Keratinocyte (primary cell): ENCODE measurements at regions not wholly inside any gene's neighbourhood (a gene's known extent, or its start where the extent isn't known, plus 50 kb on each side); places are given as distances from the start of the nearest gene placed in this dataset.

Experiments
- DNase-seq: peaks from one replicate; pipeline ENCODE4 v3.0.0-alpha.2; 2011; ENCODE audit warnings: low read depth, missing footprints, low spot score
- FAIRE-seq: peaks from 2 replicates; lab custom pipeline; 2011; peaks lifted over from hg19 to GRCh38; lab: Jason Lieb, UNC
- H2AFZ ChIP-seq: 2 replicates; pipeline ENCODE4 v1.6.0; 2012; ENCODE audit warnings: low read length, control low read depth, inconsistent platforms; ENCODE audit not compliant: control insufficient read depth
- H3K27ac ChIP-seq: 2 replicates; pipeline ENCODE4 v1.5.1; 2011; ENCODE audit warnings: low read length; ENCODE audit not compliant: control insufficient read depth, insufficient read depth
- H3K27me3 ChIP-seq: 3 replicates; pipeline ENCODE4 v1.6.0; 2011; ENCODE audit warnings: low read length; ENCODE audit not compliant: control insufficient read depth, insufficient read depth; ENCODE audit errors: extremely low read depth
- H3K36me3 ChIP-seq, 2 experiments: 2 replicates in 1 of 2; 3 replicates in 1 of 2; pipeline ENCODE4 v1.5.1; 2011; ENCODE audit warnings: low read length in 2 of 2, mild to moderate bottlenecking in 1 of 2; ENCODE audit not compliant: control insufficient read depth in 2 of 2, insufficient read depth in 2 of 2; ENCODE audit errors: extremely low read depth in 1 of 2
- H3K4me1 ChIP-seq: 3 replicates; pipeline ENCODE4 v1.5.1; 2011; ENCODE audit warnings: low read length; ENCODE audit not compliant: control insufficient read depth, insufficient read depth; ENCODE audit errors: extremely low read depth
- H3K4me2 ChIP-seq: 3 replicates; pipeline ENCODE4 v1.6.0; 2011; ENCODE audit warnings: low read depth, low read length; ENCODE audit not compliant: control insufficient read depth, insufficient read depth; ENCODE audit errors: extremely low read depth
- H3K4me3 ChIP-seq, 3 experiments: fragments of 200-600 bp in 1 of 3; sonication (generic) in 1 of 3; 2 replicates in 2 of 3; 3 replicates in 1 of 3; pipeline ENCODE4 v1.5.1; 2011 to 2016; ENCODE audit warnings: low read length in 3 of 3, mild to moderate bottlenecking in 3 of 3, control low read depth in 2 of 3, inconsistent platforms in 1 of 3, low read depth in 1 of 3, mixed read lengths in 1 of 3, mixed run types in 1 of 3, moderate library complexity in 1 of 3; ENCODE audit not compliant: control insufficient read depth in 2 of 3, insufficient read depth in 2 of 3; ENCODE audit errors: extremely low read depth in 1 of 3
- H3K79me2 ChIP-seq: 2 replicates; pipeline ENCODE4 v1.6.0; 2012; ENCODE audit warnings: low read length; ENCODE audit not compliant: control insufficient read depth, insufficient read depth
- H3K9ac ChIP-seq: 3 replicates; pipeline ENCODE4 v1.6.0; 2011; ENCODE audit warnings: low read length; ENCODE audit not compliant: control insufficient read depth, insufficient read depth; ENCODE audit errors: extremely low read depth
- H3K9me1 ChIP-seq: 3 replicates; pipeline ENCODE4 v1.6.0; 2011; ENCODE audit warnings: low read length; ENCODE audit not compliant: control insufficient read depth, insufficient read depth; ENCODE audit errors: extremely low read depth
- H3K9me3 ChIP-seq: 2 replicates; pipeline ENCODE4 v1.5.1; 2012; ENCODE audit warnings: low read depth, low read length; ENCODE audit not compliant: control insufficient read depth
- H4K20me1 ChIP-seq: 3 replicates; pipeline ENCODE4 v1.6.0; 2011; ENCODE audit warnings: low read length; ENCODE audit not compliant: control insufficient read depth, insufficient read depth; ENCODE audit errors: extremely low read depth
- CTCF ChIP-seq, 3 experiments: IDR thresholded peaks in 1 of 3; conservative IDR thresholded peaks in 1 of 3; optimal IDR thresholded peaks in 1 of 3; 2 replicates in 2 of 3; 3 replicates in 1 of 3; pipeline versions ENCODE3 to v1.5.1; 2011; ENCODE audit warnings: low read length in 3 of 3, mild to moderate bottlenecking in 3 of 3, moderate library complexity in 2 of 3, control low read depth in 1 of 3, inconsistent platforms in 1 of 3; ENCODE audit not compliant: insufficient read depth in 2 of 3; ENCODE audit errors: extremely low read depth in 1 of 3
- EZH2 ChIP-seq: IDR thresholded peaks from one replicate; pipeline ENCODE4 v1.6.1; 2012; ENCODE audit warnings: inconsistent platforms, mild to moderate bottlenecking, low read length, moderate library complexity
- dilution Hi-C: fragments of 300-500 bp; cut with MboI; formaldehyde crosslinking; loops from one replicate; pipeline ENCODE4 v1.7.0; 2020; ENCODE audit warnings: low sequenced_read_pairs; ENCODE audit not compliant: extremely low pct_ligation_motif_present

GRCh38 chr14:29351996-29352705 is 575.5 kb downstream of the PRKD1 start:
- H3K27ac ChIP-seq: no peak overlapping the region
- dilution Hi-C loops: no loop called here
- DNase-seq (no peak), FAIRE-seq (no peak)
- H3K4me3 ChIP-seq: no peak overlapping the region
- H3K4me2 ChIP-seq: no peak overlapping the region
- H3K9me1 ChIP-seq: no peaks in the 10 kb centered on the region
- H3K27me3 ChIP-seq: no peaks in the 10 kb centered on the region
- TF ChIP-seq EZH2 (no peak), CTCF (optimal IDR thresholded peaks at IDR 0.05 in 1 of 3, IDR thresholded peaks at IDR 0.05 in 1 of 3, conservative IDR thresholded peaks at IDR 0.05 in 1 of 3; ENCODE audit: extremely low read depth in 1 of 3, insufficient read depth in 2 of 3, low read length in 3 of 3) (no peak)
- H3K36me3 ChIP-seq: no peaks in the 10 kb centered on the region
- no peaks in the 10 kb centered on the region for H4K20me1 ChIP-seq
- no peak overlapping the region for H3K9ac ChIP-seq
- no peaks in the 10 kb centered on the region for H3K4me1 ChIP-seq
- H2AFZ ChIP-seq: no peak overlapping the region
- no peaks in the 10 kb centered on the region for H3K9me3 ChIP-seq
- no peaks in the 10 kb centered on the region for H3K79me2 ChIP-seq

- H3K4me1 ChIP-seq: no peaks in the 10 kb centered on the region
- H3K4me2 ChIP-seq: no peak overlapping the region
- H3K9me3 ChIP-seq: no peaks in the 10 kb centered on the region
- no peak overlapping the region for H3K9ac ChIP-seq
- no peak overlapping the region for H3K4me3 ChIP-seq
- H3K27ac ChIP-seq: no peak overlapping the region
- FAIRE-seq (no peak), DNase-seq (no peak)
- dilution Hi-C loops: no loop called here
- H4K20me1 ChIP-seq: no peaks in the 10 kb centered on the region
- H3K36me3 ChIP-seq: no peaks in the 10 kb centered on the region
- no peak overlapping the region for H2AFZ ChIP-seq
- TF ChIP-seq EZH2 (no peak), CTCF (optimal IDR thresholded peaks at IDR 0.05 in 1 of 3, IDR thresholded peaks at IDR 0.05 in 1 of 3, conservative IDR thresholded peaks at IDR 0.05 in 1 of 3; ENCODE audit: extremely low read depth in 1 of 3, insufficient read depth in 2 of 3, low read length in 3 of 3) (no peak)
- H3K27me3 ChIP-seq: no peaks in the 10 kb centered on the region
- H3K79me2 ChIP-seq: no peaks in the 10 kb centered on the region
- H3K9me1 ChIP-seq: no peaks in the 10 kb centered on the region
Observed at GRCh38 chr14:29352706-29353080, 575.0 kb downstream of the PRKD1 start.
